GM21381 (cell line): ENCODE measurements at regions not wholly inside any gene's neighbourhood (a gene's known extent, or its start where the extent isn't known, plus 50 kb on each side); places are given as distances from the start of the nearest gene placed in this dataset.

ENCODE experiments used
- ATAC-seq: cut with Tn5 transposase; IDR thresholded peaks from one replicate; pipeline ENCODE4 v1.9.1; 2021; ENCODE audit warnings: mild to moderate bottlenecking, moderate library complexity; ENCODE audit not compliant: unreplicated experiment

GRCh38 chrX:43560247-43560946 is 95.7 kb upstream of the MAOA start:
- no peak for ATAC-seq

- ATAC-seq: no peak
Observed at GRCh38 chrX:43562372-43562771, 93.7 kb upstream of the MAOA start.

GRCh38 chrX:43564953-43565352 is 91.1 kb upstream of the MAOA start:
- no peak for ATAC-seq

GRCh38 chrX:43566170-43566569 is 89.9 kb upstream of the MAOA start:
- ATAC-seq: no peak

- ATAC-seq: no peak
Observed at GRCh38 chrX:43573441-43574015, 82.6 kb upstream of the MAOA start.

GRCh38 chrX:43580621-43581020 is 75.5 kb upstream of the MAOA start:
- ATAC-seq: no peak

- no peak for ATAC-seq
Observed at GRCh38 chrX:43581167-43581566, 74.9 kb upstream of the MAOA start.

GRCh38 chrX:43581888-43582539 is 74.1 kb upstream of the MAOA start:
- no peak for ATAC-seq

- ATAC-seq: no peak
Observed at GRCh38 chrX:43582540-43582913, 73.6 kb upstream of the MAOA start.

- no peak for ATAC-seq
Observed at GRCh38 chrX:43585922-43586321, 70.2 kb upstream of the MAOA start.

GRCh38 chrX:43586830-43587229 is 69.3 kb upstream of the MAOA start:
- ATAC-seq: no peak

GRCh38 chrX:43589735-43590134 is 66.4 kb upstream of the MAOA start:
- no peak for ATAC-seq

GRCh38 chrX:43590150-43590549 is 65.9 kb upstream of the MAOA start:
- no peak for ATAC-seq

GRCh38 chrX:43592597-43592996 is 63.5 kb upstream of the MAOA start:
- no peak for ATAC-seq

- no peak for ATAC-seq
Observed at GRCh38 chrX:43595931-43596330, 60.2 kb upstream of the MAOA start.

GRCh38 chrX:43604753-43605152 is 51.3 kb upstream of the MAOA start:
- no peak for ATAC-seq

GRCh38 chrX:43605351-43605750 is 50.7 kb upstream of the MAOA start:
- ATAC-seq: no peak
